ENCODE measurements at regions not wholly inside any gene's neighbourhood (a gene's known extent, or its start where the extent isn't known, plus 50 kb on each side); places are given as distances from the start of the nearest gene placed in this dataset.

- no peak for TF ChIP-seq CTCF (IDR thresholded peaks at IDR 0.05)
- no peak for TF ChIP-seq POLR2A (IDR thresholded peaks at IDR 0.05)
- TF ChIP-seq POLR2AphosphoS5 (IDR thresholded peaks at IDR 0.05), result no peak
These were observed 237.6 kb downstream of the JRKL start for GRCh38 chr11:96627376-96627775.

Measured in breast epithelium (tissue), 3 donors.